HG02852 (cell line): ENCODE measurements at regions not wholly inside any gene's neighbourhood (a gene's known extent, or its start where the extent isn't known, plus 50 kb on each side); places are given as distances from the start of the nearest gene placed in this dataset.
"Not testable (repeated sequence)": the region's sequence is repeated elsewhere in the genome, so short reads cannot be mapped to it uniquely, and the experiment has no call there.

ENCODE experiments used
- ATAC-seq: cut with Tn5 transposase; IDR thresholded peaks from one replicate; pipeline ENCODE4 v1.9.1; 2021; ENCODE audit warnings: mild to moderate bottlenecking, moderate library complexity; ENCODE audit not compliant: unreplicated experiment

DNA sequence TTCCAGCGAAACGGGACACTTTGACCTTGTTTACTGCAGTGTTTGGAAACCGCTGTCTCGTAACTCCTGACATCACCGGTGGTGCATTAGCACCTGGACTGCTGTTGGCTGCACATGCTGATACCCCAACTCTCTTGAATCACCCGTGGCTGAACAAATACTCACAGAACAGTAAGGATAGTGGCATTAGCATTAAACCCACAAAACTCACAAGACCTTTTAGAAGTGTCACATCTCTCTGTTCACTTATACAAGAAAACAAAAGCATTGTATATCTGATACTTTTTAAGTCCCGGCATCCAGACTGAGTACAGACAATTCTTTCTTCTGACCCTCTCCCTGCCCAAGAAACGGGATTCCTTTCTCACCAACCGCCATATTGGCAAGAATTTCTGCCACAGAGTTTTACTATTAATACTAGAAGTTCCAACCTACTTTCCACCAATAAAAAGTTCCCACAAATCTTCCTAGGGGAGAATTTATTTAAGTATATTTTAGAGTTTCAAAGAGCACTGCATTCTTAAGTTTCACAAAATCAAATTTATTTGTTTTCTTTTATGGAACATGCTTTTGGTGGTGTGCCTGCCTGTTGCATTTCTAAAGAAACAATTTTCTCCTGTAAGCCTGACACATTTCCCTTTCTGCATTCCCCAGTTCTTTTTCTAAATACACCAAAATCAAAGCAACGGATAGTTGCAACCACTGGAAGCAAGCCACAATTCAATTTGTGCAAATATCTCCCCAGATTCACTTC is 208.4 kb upstream of the KLF14 start:
- ATAC-seq, result no peak

DNA sequence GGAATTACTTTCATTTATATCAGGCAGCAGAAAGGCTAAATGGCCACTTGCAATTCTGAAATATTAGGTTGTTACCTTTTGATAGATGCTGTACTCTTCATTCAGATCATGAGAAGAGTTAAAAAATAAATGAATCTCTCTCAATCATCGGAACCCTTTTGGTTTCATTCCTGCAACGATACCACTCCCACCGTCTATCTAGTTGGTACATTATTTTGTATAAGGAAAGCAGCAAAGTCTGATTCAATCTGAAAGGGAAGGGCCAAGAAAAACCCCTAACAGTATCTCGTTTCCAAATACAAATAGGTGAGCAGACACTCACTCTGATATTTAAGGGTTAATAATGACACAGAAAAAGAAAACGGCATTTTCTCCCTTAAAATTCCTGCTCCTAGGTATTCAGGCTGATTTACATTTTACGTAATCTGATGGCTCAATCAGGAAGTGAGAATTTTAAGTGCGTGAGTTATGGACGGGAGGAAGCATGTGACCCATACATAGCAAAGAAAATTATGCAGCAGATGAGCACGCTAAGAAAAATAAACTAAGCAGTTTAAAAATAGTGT is 209.4 kb upstream of the KLF14 start:
- no peak for ATAC-seq

DNA sequence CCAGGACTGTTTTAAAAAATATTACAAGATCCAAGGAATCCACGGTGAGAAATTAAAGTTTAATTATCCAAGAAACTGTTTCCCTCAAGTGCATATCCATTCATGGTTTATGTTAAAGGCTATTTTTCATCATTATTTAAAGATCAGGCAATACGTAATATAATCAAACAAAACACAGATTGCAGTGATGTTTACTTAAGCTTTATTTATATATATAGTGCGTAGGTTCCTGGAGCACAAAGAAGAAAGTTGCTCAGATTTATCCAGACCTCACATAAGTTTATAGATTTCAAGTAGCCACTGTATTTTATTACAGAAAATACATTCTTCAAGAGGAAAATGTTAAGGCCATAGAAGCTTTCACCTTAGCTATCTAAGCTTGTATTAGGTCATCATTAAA is 210.0 kb upstream of the KLF14 start:
- no peak for ATAC-seq

DNA sequence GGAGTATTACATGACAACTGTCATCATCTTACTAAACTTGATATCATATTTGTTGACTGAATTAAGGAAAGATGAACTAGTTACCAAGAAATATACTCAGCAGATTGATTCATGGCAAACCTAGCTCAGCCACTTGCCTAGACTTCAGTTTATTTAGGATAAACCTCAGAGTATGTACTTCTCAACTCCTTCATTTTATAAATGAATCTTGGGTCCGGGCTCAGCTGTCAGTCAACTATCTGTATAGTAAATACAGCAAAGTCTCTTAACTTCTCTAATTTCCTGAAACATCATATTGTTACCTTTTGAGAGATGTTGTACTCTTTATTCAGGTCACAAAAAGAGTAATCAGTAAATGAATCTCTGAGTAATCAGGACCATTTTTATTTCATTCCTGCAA is 211.0 kb upstream of the KLF14 start:
- ATAC-seq, result no peak

DNA sequence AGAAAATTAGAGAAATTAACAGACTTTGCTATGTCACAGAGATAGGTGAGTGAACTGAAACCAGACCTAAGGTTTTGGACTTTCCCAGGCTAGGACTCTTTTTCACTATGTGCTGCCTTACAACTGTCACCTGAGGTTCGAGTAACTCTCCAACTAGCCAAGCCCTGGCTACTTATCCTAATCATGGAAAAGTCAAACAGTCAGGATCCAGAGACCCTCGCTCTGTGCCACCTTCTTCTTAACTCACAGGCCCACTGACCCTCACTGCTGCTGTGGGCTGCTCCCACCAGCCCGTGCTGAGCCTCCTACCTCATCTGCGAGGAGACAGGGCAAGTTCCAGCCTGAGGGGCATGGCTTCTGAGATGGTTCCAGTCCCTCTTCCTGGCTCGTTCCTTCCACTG is 211.4 kb upstream of the KLF14 start:
- ATAC-seq, result peak; percentile 48

DNA sequence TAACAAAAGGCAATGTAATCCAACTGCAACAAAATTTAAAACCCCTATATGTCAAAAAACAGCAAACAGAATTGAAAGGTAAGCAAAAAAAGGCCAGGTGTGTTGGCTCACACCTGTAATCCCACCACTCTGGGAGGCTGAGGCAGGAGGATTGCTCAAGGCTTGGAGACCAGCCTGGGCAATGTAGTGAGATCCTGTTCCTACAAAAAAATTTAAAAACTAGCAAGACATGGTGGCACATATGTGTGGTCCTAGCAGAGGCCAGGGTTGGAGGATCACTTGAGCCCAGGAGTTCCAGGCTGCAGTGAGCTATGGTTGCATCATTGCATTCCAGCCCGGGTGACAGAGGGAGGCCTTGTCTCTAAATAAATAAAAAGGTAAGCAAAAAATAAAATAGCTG is 212.1 kb upstream of the KLF14 start:
- ATAC-seq, result no peak

DNA sequence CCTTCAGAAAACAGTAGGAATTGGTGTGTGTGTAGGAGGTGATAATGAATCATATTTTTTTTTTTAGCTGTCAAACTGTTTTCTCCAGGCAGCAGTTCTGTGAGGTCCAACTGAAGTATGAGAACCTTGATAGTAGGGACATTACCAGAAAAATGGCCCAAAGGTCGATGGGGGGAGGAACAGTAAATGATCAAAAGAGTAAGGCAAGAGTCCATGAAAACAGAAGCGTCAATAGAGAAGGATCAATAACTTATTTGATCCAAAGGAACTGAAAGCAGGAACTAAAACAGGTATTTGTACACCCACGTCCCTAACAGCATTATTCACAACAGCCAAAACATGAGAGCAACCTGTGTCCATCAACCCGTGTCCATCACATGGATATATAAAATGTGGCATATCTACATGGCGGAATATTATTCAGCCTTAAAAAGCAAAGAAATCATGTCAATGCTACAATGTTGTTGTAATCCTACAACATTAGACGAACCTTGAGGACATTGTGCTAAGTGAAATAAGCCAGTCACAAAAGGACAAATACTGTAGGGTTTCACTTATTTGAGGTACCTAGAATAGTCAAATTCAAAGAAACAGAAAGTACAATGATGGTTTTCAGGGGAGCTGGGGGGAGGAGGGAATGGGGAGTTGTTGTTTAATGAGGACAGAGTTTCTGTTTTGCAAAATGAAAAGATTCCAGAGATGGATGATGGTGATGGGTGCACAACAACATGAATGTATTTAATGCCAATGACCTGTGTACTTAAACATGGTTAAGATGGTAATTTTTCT is 214.0 kb upstream of the KLF14 start:
- no peak for ATAC-seq

DNA sequence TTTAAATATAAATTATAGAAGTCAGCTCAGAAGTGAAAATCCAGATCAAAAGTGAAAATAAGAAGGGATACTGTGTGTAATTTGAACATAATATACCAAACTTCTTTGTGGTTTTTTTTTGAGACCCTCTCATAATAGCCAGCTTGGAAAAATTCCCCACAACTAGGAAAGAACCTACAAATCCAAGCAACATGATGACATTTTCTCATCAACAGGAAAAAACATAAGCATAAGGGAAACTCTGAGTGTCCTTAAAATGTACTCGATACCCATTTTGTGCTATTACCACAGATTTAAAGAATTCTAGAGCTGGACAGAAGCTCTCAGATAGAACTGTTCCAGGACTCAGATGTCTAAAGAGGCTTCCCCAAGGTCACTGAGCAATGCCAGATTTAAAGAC is 214.8 kb upstream of the KLF14 start:
- ATAC-seq, result no peak

DNA sequence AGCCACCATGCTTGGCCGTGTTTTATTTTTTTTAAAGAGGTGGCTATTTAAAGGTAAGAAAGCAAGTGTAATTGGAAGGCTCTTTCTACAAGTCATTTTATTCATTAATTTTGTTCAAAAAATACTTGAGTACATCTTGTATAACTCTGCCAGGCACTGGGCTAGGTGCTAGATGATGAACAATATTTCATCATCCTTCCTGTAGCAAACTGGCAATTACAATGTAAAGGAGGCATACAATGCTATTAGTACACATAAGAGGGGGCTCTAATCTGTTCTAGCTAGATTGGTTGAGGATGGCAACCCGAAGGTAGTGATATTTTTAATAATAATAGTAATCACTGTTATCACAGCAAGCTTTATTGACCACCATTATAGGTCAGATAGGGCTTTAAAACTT is 215.5 kb upstream of the KLF14 start:
- no peak for ATAC-seq

DNA sequence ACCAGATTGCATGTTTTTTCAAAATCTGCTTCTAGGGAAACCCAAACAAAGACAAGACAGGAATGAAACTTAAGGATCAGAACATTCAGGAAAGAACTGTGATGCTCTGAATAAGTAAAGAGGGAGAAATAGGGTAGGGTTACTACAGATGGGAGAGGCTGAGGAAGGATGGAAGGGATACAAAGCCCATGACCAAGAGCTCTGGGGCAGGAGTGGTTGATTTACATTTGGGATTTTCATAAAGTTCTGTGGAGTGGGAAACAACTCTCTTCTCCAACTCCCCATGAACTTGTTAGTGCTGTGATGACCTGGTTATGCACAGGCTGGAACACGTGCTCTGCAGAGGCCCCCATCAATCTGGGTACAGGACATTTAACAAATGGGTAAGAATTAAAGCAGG is 216.0 kb upstream of the KLF14 start:
- no peak for ATAC-seq

DNA sequence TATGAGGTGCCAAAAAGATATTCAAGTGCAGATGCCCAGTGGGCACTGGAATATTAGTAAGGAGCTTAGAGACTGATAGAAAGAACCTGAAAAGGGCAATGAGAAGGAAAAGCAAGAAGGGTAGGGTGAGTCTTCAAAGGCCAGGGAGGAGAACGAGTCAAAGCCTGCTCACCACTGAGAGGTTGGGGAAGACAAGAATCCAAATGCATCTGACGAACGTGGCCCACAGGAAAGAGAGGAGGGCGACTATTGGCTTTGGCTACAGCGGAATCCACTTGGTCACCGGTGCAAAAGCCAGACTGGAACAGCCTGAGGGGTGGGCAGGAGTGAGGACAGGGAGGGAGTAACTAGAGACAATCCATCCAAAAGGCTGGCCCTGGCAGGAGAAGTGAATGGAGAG is 216.7 kb upstream of the KLF14 start:
- no peak for ATAC-seq

DNA sequence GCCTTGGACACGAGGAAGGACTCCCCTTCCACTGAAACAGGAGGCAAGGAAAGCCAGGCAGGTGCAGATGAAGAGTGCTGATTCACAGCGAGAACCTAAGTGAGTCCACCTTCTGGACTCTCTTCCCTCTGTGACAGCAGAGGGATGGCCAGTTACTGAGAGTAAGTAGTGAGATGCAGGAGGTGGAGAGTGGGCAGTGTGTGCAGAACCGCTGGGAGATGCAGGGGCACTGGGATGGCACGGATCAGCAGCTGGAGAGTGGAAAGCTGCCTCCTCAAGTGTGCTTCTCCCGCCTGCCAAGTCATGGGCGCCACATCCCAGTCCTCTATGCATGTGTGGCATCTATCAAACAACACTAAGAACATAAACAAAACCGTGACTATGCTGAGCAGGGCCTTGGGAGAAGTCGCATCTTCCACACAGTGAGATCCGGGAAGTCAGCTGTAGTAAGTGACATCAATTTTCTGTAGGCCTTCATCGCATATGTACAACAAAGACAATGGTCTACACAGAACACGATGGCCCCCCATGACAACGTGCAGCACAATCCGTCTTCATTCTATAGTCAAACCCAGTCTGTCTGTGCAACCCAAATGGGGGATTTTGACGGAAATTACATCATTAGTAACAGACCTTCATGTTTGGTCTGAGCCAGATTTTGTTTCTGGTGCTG is 217.4 kb upstream of the KLF14 start:
- no peak for ATAC-seq

DNA sequence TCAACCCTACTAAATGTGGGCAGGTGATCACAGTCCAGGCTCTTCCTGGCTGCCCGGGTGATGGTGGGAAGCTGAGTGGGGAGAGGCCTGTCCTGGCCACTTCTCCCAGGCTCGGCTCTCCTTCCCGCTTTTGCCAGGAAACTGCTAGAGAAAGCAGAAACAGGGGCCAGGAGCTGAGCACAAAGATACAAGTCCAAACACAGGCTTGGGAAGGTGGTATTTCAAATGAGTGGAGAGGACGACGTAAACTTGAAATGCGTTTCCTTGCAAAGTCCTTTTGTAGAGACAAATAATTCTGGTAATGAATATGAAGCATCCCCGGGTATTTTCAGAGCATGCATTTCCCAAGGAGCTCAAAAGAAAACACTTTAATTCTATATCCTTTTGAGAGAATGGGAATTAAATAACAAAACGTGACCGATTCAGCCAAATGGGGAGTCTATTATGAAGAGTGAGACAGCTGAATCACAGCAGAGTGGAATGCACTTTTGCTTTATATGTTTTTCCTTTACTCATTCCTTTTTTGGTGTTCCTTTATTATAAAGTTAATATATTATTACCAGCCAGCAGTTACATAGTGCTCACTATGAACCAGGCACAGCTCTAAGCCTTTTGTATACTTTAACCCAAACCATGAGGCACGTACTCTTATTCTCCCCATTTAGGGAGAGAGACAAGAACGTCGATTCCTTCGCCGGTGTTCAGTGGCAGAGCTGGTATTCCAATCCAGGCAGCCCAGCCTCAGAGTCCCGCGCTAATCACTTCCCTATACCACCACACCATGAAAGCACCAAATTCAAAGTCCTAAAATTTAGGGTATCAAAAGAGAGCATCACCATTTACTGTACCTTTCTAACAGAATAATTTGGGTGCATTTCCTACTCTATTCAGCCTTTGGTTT is 218.2 kb upstream of the KLF14 start:
- no peak for ATAC-seq

DNA sequence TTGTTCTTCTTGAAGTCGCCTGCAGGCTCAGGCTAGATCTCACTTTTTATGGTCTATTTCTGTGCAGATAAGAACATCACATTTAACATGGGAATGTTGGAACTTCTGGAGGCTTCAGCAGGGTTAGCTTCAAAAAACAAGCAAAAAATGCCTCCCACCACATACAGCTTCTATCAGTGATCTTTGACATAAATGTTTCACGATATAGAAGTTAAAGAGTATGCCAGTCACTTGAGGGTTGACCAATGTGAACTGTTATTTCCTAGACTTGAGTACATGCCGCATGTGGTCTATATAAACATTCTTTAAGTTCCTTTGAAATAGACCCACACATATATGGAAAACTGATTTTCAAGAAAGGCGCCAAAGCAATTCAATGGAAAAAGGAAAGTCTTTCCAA is 219.2 kb upstream of the KLF14 start:
- no peak for ATAC-seq

DNA sequence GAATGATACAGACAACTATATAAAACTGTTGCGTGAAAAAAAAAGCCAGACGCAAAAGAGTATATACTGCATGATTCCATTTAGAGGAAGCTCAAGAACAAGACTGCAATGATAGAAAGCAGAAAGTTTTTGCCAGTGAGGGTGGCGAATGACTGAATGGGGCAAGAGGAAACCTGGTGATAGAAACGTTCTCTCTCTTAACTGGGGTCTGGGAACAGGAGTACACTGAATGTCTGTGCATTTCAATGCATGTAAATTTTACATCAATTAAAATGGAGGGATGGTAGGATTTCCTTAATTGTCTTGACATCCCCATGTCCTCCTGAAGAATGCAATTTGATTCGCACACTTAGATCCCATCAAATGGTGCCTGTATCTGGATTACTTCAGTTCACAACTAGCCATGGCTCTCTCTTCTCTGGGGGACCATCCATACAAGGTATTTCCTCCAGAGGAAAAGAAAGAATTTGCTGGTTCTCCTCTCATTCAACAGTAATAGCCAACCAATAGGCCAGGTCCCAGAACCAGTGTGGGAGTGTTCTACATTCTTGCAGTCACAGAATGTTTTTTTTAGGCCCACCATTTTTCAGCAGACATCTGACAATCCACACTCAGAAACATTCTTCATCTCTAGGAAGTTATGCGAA is 221.0 kb upstream of the KLF14 start:
- no peak for ATAC-seq

DNA sequence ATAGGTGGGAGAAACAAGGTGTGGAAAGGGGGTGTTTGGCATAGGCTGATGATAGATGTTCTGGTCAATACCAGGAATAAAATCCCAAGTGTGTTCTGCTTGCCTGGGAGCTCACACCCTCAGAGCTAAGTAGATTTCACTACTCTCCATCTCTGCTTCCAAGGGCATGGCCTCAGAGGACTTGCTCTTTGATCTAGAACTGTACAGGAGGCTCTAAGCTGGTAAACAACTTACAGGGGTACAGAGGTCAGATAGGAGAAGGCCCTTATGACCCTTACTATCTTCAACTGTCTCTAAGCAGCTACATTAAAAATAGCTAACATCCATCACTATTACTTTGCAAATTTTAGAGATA is 221.5 kb upstream of the KLF14 start:
- no peak for ATAC-seq

DNA sequence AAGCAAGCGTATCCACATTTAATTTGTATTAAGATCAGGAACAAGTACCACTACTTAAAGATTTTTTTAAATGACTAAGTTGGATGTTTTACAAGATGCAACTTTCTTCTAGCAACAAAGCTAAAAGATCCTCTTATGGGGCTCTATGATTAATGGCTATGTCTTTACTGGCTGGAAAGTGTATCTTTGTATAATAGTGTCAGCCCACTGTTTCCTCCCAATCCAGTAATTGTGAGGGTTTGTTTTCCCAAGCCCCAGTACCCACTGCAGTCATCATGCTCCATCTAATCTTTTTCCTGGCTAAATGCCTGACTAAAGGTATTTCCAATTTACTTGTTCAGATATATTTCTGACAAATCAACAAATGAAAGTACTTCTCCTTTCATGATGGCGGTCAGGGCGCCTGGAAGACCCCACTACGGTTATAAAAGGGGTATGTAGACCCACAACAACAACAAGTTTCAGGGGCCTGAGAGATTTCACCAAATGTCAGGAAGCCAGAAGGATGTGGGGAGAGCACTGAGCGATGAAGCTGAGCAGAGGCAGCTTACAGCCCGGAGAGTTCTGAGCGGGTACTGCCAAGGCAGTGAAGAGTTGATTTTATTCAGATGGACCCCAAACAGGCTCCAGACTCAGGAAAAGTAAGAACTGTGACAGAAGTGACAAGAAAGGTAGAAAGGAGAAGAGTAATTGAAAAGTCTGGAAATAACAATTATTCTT is 222.6 kb upstream of the KLF14 start:
- ATAC-seq, result no peak

DNA sequence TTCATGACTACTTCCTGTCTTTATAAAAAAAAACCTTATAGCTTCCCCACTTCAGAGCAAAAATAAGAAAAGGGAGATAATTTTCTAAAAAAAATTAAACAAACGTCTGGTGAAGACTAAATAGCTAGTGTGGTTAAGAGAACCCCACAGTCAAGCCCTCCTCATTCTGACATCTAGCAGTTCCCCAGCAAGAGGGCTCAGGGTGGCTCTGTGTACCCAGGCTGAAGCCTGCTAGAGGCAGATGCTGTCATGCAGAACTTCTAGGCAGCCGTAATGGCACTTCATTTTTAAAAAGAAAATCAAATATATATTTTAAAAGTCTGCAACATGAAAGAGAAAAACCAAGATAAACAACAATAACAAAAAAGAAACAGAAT is 223.1 kb upstream of the KLF14 start:
- ATAC-seq, result no peak

DNA sequence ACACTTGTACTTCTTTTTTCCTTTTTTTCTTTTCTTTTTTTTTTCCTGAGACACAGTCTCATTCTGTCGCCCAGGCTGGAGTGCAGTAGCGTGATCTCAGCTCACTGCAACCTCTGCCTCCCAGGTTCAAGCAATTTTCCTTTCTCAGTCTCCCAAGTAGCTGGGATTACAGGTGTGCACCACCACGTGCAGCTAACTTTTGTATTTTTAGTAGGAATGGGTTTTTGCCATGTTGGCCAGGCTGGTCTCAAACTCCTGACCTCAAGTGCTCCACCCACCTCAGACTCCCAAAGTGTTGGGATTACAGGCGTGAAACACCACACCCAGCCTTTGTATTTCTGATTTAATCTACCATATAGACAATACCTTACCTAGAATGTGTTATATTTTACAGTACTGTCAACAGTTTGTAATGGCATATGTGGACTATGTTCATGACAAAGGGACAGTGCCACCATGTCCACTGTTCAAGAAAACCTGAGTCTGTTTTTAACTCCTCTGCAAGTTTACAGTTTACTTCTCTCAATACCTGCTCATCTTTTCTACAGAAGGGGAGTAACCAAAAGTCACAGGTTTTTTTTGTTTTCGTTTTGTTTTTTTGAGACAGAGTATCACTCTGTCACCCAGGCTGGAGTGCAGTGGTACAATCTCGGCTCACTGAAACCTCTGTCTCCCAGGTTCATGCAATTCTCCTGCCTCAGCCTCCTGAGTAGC is 223.9 kb upstream of the KLF14 start:
- not testable (repeated sequence) for ATAC-seq
